ENCODE measurements at regions not wholly inside any gene's neighbourhood (a gene's known extent, or its start where the extent isn't known, plus 50 kb on each side); places are given as distances from the start of the nearest gene placed in this dataset.

DNA sequence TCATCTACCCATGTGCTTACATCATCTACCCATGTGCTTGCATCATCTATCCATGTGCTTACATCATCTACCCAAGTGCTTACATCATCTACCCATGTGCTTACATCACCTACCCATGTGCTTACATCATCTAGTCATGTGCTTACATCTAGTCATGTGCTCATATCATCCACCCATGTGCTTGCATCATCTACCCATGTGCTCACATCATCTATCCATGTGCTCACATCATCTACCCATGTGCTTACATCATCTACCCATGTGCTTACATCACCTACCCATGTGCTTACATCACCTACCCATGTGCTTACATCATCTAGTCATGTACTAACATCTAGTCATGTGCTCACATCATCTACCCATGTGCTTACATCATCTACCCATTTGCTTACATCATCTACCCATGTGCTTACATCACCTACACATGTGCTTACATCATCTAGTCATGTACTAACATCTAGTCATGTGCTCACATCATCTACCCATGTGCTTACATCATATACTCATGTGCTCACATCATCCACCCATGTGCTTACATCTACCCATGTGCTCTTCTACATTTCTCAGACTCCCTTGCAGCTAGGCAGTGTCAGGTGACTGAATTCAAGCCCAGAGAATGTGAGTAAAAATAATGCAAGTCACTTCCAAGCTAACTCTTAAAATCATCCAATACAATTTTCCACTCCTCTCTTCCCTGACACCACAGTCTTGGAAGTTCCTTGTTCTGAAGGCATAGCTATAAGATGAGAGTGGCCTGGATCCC, 196.8 kb downstream of the CBLN1 start:
- Mint-ChIP-seq H3K27ac (no peak overlapping the region), H3K36me3 (ENCODE audit: low read depth) (no peaks in the 10 kb centered on the region), H3K4me3 (no peak overlapping the region), H3K27me3 (no peaks in the 10 kb centered on the region), H3K4me1 (no peaks in the 10 kb centered on the region), H3K9me3 (peaks cover 18% of the 10 kb centered on the region)
- ChIA-PET POLR2A (no interaction called here), CTCF (no interaction called here)
- no peak for DNase-seq

DNA sequence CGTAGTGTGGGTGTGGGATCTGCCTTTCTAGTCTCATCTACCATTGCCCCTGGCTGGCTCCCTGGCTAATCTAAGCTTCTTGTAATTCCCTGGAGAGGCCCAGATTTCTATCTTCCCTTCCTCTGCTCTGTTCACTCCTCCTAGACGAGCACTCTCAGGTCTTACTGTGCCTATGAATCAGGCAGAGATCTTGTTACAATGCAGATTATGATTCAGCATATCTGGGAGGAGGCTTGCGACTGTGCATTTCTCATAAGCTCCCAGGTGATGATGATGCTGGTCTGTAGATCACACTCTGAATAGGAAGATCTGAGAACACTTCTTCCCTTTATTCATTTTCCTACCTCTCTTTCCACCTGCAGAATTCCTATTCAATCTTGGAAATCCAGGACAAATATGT, 200.1 kb downstream of the CBLN1 start:
- Mint-ChIP-seq H3K4me1 (no peaks in the 10 kb centered on the region), H3K9me3 (peaks cover 30% of the 10 kb centered on the region), H3K36me3 (ENCODE audit: low read depth) (no peaks in the 10 kb centered on the region), H3K4me3 (no peak overlapping the region), H3K27ac (no peak overlapping the region), H3K27me3 (no peaks in the 10 kb centered on the region)
- ChIA-PET CTCF (no interaction called here), POLR2A (no interaction called here)
- DNase-seq: no peak

DNA sequence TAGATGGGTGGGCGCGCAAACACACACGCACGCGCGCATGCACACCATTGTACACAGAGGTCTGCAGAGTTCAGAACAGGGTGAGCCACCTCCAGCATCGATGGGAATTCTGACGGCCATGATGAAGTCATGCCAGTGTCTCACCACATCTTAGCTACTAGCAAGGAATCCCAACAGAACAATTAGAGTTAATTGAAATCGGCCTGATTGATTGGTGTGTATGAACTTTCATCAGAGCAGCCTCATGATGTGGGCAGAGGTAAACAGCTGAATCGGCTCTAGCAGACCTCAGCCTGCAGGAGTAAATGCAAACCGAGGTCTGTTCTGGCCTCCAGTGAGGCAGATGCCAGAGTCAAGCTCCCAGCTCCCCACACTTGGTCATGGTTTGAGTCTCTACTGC, 200.6 kb downstream of the CBLN1 start:
- H3K27ac Mint-ChIP-seq: no peak overlapping the region
- H3K9me3 Mint-ChIP-seq: peaks cover 30% of the 10 kb centered on the region
- POLR2A ChIA-PET: no interaction called here
- no peak overlapping the region for H3K4me3 Mint-ChIP-seq
- CTCF ChIA-PET: no interaction called here
- H3K4me1 Mint-ChIP-seq: no peaks in the 10 kb centered on the region
- H3K36me3 Mint-ChIP-seq (ENCODE audit: low read depth): no peaks in the 10 kb centered on the region
- no peaks in the 10 kb centered on the region for H3K27me3 Mint-ChIP-seq
- DNase-seq: no peak

- H3K27ac Mint-ChIP-seq: no peak overlapping the region
- H3K4me3 Mint-ChIP-seq: no peak overlapping the region
- peaks cover 19% of the 10 kb centered on the region for H3K9me3 Mint-ChIP-seq
- no peaks in the 10 kb centered on the region for H3K36me3 Mint-ChIP-seq (ENCODE audit: low read depth)
- no peak for DNase-seq
- H3K27me3 Mint-ChIP-seq: no peaks in the 10 kb centered on the region
- CTCF ChIA-PET: no interaction called here
- no peaks in the 10 kb centered on the region for H3K4me1 Mint-ChIP-seq
- POLR2A ChIA-PET: no interaction called here
Measured at GRCh38 chr16:49078571-49078970, 203.1 kb downstream of the CBLN1 start.

DNA sequence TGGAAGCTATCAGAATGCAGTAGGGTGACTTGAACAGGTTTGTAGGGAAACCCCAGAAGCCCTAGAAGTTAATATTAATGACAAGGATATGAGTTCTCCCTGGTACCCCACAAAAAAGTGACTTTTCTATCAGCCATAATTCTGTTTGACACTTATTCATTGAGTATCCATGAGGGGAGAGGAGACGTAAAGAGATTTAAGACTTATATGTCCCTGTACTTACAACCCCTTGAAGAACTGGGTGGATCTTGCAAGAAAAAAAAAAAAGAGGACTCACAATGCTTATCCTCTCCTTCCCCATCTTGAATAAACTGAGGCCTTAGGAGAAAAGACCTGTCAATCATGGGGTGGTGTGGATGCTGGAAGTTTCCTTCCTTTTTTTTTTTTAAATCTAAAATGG, 203.5 kb downstream of the CBLN1 start:
- no peak overlapping the region for H3K4me3 Mint-ChIP-seq
- no peaks in the 10 kb centered on the region for H3K36me3 Mint-ChIP-seq (ENCODE audit: low read depth)
- no peaks in the 10 kb centered on the region for H3K4me1 Mint-ChIP-seq
- ChIA-PET POLR2A (no interaction called here), CTCF (no interaction called here)
- DNase-seq: no peak
- H3K27ac Mint-ChIP-seq: no peak overlapping the region
- H3K27me3 Mint-ChIP-seq: no peaks in the 10 kb centered on the region
- H3K9me3 Mint-ChIP-seq: peaks cover 19% of the 10 kb centered on the region

DNA sequence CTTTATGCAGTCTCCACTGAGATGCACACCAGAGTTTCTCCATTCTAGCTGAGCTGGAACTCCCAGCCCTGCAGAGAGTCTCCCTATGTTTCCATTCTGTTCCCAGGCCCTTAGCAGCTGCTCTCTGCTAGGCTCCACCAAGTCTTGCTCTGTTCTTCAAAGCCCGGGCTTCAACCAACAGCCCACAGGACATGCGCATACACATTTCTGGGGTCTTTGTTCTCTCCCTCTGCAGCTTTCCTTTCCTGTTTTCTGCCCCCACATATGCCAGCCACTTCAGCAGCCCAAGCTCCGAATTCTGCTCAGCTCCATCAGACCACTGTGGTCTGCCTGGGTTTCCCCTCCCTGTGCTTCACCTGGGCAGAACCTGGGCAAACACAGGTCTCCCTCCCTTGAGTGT, 205.9 kb downstream of the CBLN1 start:
- ChIA-PET CTCF (no interaction called here), POLR2A (no interaction called here)
- H3K4me3 Mint-ChIP-seq: no peak overlapping the region
- no peaks in the 10 kb centered on the region for H3K36me3 Mint-ChIP-seq (ENCODE audit: low read depth)
- no peak for DNase-seq
- H3K9me3 Mint-ChIP-seq: peaks cover 18% of the 10 kb centered on the region
- no peaks in the 10 kb centered on the region for H3K27me3 Mint-ChIP-seq
- H3K4me1 Mint-ChIP-seq: no peaks in the 10 kb centered on the region
- no peak overlapping the region for H3K27ac Mint-ChIP-seq

DNA sequence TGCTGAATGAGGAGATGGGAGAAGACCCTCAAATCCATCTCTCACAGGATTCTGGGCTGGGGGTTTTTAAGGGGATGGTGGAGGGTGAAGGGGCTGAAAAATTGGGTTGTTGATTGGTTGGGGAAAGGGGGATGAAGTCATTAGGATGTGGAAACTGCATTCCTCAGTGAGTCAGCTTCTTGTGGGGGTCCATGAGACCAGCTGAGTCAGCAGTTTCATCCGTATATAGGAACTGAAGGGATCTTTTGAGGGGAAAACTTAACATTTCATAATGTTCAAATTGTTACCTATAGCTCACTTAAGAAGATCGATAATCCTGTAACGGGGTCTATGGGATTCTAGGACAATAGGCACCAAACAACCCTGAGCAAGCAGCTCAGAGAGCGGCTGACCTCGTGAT, 213.4 kb downstream of the CBLN1 start:
- Mint-ChIP-seq H3K4me3 (no peak overlapping the region), H3K27me3 (no peaks in the 10 kb centered on the region), H3K9me3 (peaks cover 3% of the 10 kb centered on the region), H3K4me1 (no peaks in the 10 kb centered on the region), H3K36me3 (ENCODE audit: low read depth) (no peaks in the 10 kb centered on the region), H3K27ac (no peak overlapping the region)
- POLR2A ChIA-PET: no interaction called here
- DNase-seq: no peak
- CTCF ChIA-PET: no interaction called here

GRCh38 chr16:49067776-49068175, 213.9 kb downstream of the CBLN1 start:
- no peak for DNase-seq
- POLR2A ChIA-PET: no interaction called here
- Mint-ChIP-seq H3K27ac (no peak overlapping the region), H3K9me3 (peaks cover 3% of the 10 kb centered on the region), H3K36me3 (ENCODE audit: low read depth) (no peaks in the 10 kb centered on the region), H3K4me3 (no peak overlapping the region), H3K27me3 (no peaks in the 10 kb centered on the region), H3K4me1 (no peaks in the 10 kb centered on the region)
- CTCF ChIA-PET: no interaction called here

DNA sequence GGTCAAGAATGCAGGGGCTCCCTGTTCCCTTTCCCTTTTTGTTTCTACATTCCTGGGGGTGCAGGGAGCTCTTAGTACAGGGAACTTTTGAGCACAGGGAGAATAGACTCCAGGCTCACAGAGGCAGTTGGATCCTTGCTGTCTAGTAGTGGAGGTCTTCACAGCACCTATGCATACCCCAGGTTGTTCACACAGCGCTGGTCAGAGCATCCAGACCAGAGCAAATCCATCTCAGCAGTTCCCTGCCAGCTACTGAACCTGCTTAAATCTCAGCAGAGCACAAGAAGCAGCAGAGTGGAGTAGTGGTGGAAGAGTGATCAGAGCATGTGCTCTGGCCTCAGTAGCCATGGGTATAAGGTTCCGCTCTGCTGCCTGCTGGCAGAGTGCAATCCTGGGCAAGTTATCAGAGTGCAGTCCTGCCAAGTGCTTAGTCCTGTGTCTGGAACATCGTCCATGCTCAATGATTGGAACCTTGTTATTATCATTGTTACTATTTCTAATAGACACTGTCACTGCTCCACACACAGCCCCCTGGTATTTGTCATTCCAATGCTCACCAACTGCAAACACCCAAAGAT, 220.4 kb downstream of the CBLN1 start:
- Mint-ChIP-seq H3K27ac (no peak overlapping the region), H3K27me3 (no peaks in the 10 kb centered on the region), H3K4me1 (no peaks in the 10 kb centered on the region), H3K4me3 (no peak overlapping the region), H3K36me3 (ENCODE audit: low read depth) (no peaks in the 10 kb centered on the region), H3K9me3 (peaks cover 2% of the 10 kb centered on the region)
- ChIA-PET POLR2A (no interaction called here), CTCF (no interaction called here)
- DNase-seq: no peak

- no peak overlapping the region for H3K27ac Mint-ChIP-seq
- H3K4me3 Mint-ChIP-seq: no peak overlapping the region
- H3K9me3 Mint-ChIP-seq: peaks cover 2% of the 10 kb centered on the region
- H3K27me3 Mint-ChIP-seq: no peaks in the 10 kb centered on the region
- CTCF ChIA-PET: no interaction called here
- H3K36me3 Mint-ChIP-seq (ENCODE audit: low read depth): no peaks in the 10 kb centered on the region
- POLR2A ChIA-PET: no interaction called here
- DNase-seq: no peak
- no peaks in the 10 kb centered on the region for H3K4me1 Mint-ChIP-seq
Measured at GRCh38 chr16:49060728-49061127, 220.9 kb downstream of the CBLN1 start.

DNA sequence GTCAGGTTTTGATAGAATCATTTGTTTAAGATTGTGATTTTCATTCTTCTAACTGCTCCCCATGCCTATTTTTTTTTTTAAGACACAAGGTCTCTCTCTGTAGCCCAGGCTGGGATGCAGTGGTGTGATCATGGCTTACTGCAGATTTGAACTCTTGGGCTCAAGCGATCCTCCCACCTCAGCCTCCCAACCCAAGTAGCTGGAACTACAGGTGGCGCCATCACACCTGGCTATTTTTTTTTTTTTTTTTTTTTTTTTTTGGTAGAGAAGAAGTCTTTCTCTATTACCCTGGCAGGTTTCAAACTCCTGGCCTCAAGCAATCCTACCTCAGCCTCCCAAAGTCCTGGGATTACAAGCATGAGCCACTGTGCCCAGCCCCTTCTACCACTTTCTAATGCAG, 223.3 kb downstream of the CBLN1 start:
- ChIA-PET POLR2A (no interaction called here), CTCF (no interaction called here)
- Mint-ChIP-seq H3K9me3 (no peaks in the 10 kb centered on the region), H3K4me3 (no peak overlapping the region), H3K27me3 (no peaks in the 10 kb centered on the region), H3K27ac (no peak overlapping the region), H3K4me1 (no peaks in the 10 kb centered on the region), H3K36me3 (ENCODE audit: low read depth) (no peaks in the 10 kb centered on the region)
- no peak for DNase-seq

DNA sequence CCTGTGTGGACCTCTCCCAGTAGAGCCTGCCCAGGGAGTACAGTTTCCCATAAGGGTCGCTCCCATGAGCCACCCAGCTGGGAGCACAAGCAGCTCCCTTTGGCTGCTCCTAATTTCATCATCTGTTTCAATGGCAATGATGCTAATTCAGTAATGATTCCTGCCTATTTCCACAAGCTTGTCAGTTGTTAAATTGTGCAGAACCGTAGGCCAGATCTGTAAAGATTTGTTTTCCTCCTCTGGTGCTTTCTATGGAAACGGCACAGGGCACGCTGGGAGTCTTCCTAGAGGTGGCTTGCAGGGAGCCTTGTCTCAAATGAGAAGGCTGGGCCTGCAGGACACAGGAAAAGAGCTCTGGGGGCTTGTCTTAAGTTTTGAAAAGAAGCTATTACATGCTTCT, 223.7 kb downstream of the CBLN1 start:
- ChIA-PET POLR2A (no interaction called here), CTCF (no interaction called here)
- H3K27ac Mint-ChIP-seq: no peak overlapping the region
- DNase-seq: no peak
- H3K4me3 Mint-ChIP-seq: no peak overlapping the region
- H3K4me1 Mint-ChIP-seq: no peaks in the 10 kb centered on the region
- H3K27me3 Mint-ChIP-seq: no peaks in the 10 kb centered on the region
- H3K36me3 Mint-ChIP-seq (ENCODE audit: low read depth): no peaks in the 10 kb centered on the region
- no peaks in the 10 kb centered on the region for H3K9me3 Mint-ChIP-seq

GRCh38 chr16:49057391-49057790, 224.2 kb downstream of the CBLN1 start:
- Mint-ChIP-seq H3K9me3 (no peaks in the 10 kb centered on the region), H3K27ac (no peak overlapping the region), H3K27me3 (no peaks in the 10 kb centered on the region), H3K4me1 (no peaks in the 10 kb centered on the region), H3K4me3 (no peak overlapping the region), H3K36me3 (ENCODE audit: low read depth) (no peaks in the 10 kb centered on the region)
- ChIA-PET CTCF (no interaction called here), POLR2A (no interaction called here)
- DNase-seq: no peak

DNA sequence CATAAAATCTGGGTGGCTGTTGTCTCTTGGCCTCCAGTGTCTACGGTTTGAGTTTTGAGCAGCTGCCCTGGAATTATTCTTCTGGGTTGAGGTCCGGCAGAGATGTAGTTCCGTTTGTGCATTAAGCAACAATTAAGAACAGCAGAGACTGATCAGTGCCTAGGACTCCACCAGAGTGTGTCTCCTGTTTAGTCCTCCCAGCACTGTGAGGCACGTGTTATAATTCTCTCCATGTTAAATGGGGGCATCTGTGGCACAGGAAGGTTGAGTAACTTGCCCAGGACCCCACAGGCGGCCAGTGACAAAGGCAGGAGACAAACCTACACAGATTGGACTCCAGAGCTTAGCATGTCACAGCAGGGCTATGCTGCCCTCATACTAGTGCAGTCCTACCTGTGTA, 225.1 kb downstream of the CBLN1 start:
- no peak overlapping the region for H3K27ac Mint-ChIP-seq

More for the DNA sequence above, 225.1 kb downstream of the CBLN1 start:
- DNase-seq: no peak
- no peaks in the 10 kb centered on the region for H3K4me1 Mint-ChIP-seq
- H3K9me3 Mint-ChIP-seq: no peaks in the 10 kb centered on the region
- H3K27me3 Mint-ChIP-seq: no peaks in the 10 kb centered on the region
- POLR2A ChIA-PET: no interaction called here
- CTCF ChIA-PET: no interaction called here
- H3K36me3 Mint-ChIP-seq (ENCODE audit: low read depth): no peaks in the 10 kb centered on the region
- H3K4me3 Mint-ChIP-seq: no peak overlapping the region
